Immature natural killer cell (primary cell): ENCODE measurements at regions not wholly inside any gene's neighbourhood (a gene's known extent, or its start where the extent isn't known, plus 50 kb on each side); places are given as distances from the start of the nearest gene placed in this dataset.

ENCODE experiments used
- DNase-seq, 3 donors: peaks; one replicate each; pipeline ENCODE4 v3.0.0; 2022; ENCODE audit warnings: mixed read lengths in 1 of 3
- H3K27ac Mint-ChIP-seq, 6 donors: one replicate each; pipeline ENCODE4 v1.8.0; 2020; ENCODE audit warnings: mixed read lengths in 6 of 6, mild to moderate bottlenecking in 5 of 6, inconsistent platforms in 4 of 6, moderate library complexity in 3 of 6
- H3K27me3 Mint-ChIP-seq, 3 donors: one replicate each; pipeline ENCODE4 v1.8.0; 2020 to 2021; ENCODE audit warnings: low read depth in 3 of 3, mild to moderate bottlenecking in 3 of 3, mixed read lengths in 3 of 3, moderate library complexity in 3 of 3, inconsistent platforms in 1 of 3
- H3K36me3 Mint-ChIP-seq, 3 donors: one replicate each; pipeline ENCODE4 v1.8.0; 2020; ENCODE audit warnings: mixed read lengths in 3 of 3, inconsistent platforms in 2 of 3, mild to moderate bottlenecking in 2 of 3
- H3K4me1 Mint-ChIP-seq, 2 donors: one replicate each; pipeline ENCODE4 v1.8.0; 2020; ENCODE audit warnings: inconsistent platforms in 2 of 2, mild to moderate bottlenecking in 2 of 2, mixed read lengths in 2 of 2, moderate library complexity in 1 of 2
- H3K4me3 Mint-ChIP-seq, 5 donors: one replicate each; pipeline ENCODE4 v1.8.0; 2020; ENCODE audit warnings: mild to moderate bottlenecking in 5 of 5, mixed read lengths in 5 of 5, inconsistent platforms in 3 of 5, moderate library complexity in 3 of 5
- H3K9me3 Mint-ChIP-seq, 6 donors: one replicate each; pipeline ENCODE4 v1.8.0; 2020; ENCODE audit warnings: mild to moderate bottlenecking in 6 of 6, mixed read lengths in 6 of 6, inconsistent platforms in 4 of 6, moderate library complexity in 3 of 6

DNA sequence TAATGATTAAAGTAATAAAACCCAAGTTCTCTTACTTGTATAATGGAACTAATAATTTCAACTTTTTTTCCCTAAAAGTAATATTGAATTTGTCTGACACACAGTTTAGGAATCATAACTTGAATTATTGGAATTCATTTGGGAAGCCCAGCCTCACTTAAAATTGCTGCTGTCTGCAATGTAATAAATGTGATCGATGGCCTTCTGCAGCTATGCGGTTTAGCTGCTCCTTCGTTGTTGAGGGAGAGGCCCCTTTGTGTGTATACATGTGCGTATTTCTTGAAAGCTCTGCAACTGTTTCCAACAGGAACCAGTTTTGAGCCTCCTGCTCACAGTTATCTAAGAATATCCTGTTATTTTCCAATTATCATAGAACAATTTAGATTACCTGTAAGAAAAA, 152.5 kb downstream of the AKR1D1 start:
- H3K4me1 Mint-ChIP-seq: no peaks in the 10 kb centered on the region
- H3K36me3 Mint-ChIP-seq: no peaks in the 10 kb centered on the region
- no peak overlapping the region for H3K27ac Mint-ChIP-seq
- H3K27me3 Mint-ChIP-seq: peaks cover 1 to 5% (median 2%) of the 10 kb centered on the region in 3 donors
- H3K9me3 Mint-ChIP-seq: peaks cover 0 to 6% (median 0%) of the 10 kb centered on the region in 6 donors
- no peak for DNase-seq
- H3K4me3 Mint-ChIP-seq: no peak overlapping the region

- DNase-seq: no peak
- Mint-ChIP-seq H3K9me3 (peaks cover 0 to 5% (median 0%) of the 10 kb centered on the region in 6 donors), H3K27me3 (peaks cover 1 to 3% (median 2%) of the 10 kb centered on the region in 3 donors), H3K27ac (no peak overlapping the region), H3K4me1 (no peaks in the 10 kb centered on the region), H3K36me3 (no peaks in the 10 kb centered on the region), H3K4me3 (no peak overlapping the region)
Observed at GRCh38 chr7:138233189-138233588, 156.9 kb downstream of the AKR1D1 start.

GRCh38 chr7:138235207-138235606, 158.9 kb downstream of the AKR1D1 start:
- Mint-ChIP-seq H3K4me3 (no peak overlapping the region), H3K27ac (no peak overlapping the region)
- no peak for DNase-seq

DNA sequence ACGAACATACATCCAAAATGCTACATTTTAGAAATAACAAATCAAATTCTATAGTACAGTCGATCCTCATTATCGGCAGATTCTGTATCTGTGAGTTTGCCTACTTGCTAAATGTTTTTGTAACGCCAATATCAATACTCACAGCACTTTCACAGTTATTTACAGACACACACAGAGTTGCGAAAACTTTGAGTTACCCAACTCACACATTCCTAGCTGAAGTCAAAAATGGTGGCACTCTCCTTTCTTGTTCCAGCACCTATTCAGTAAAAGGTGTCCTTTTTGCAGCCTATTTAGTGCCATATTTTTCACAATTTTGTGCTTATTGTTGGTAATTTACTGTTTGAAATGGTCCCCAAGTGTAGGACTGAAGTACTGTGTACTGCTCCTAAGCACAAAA, 161.7 kb downstream of the AKR1D1 start:
- H3K36me3 Mint-ChIP-seq: no peaks in the 10 kb centered on the region
- H3K27me3 Mint-ChIP-seq: peaks cover 0 to 3% (median under 1%) of the 10 kb centered on the region in 3 donors
- no peak overlapping the region for H3K4me3 Mint-ChIP-seq
- no peak for DNase-seq
- no peaks in the 10 kb centered on the region for H3K4me1 Mint-ChIP-seq
- H3K9me3 Mint-ChIP-seq: peaks cover 0 to 3% (median 0%) of the 10 kb centered on the region in 6 donors
- H3K27ac Mint-ChIP-seq: no peak overlapping the region

More at GRCh38 chr7:138235207-138235606, 158.9 kb downstream of the AKR1D1 start:
- Mint-ChIP-seq H3K36me3 (no peaks in the 10 kb centered on the region), H3K9me3 (peaks cover 0 to 5% (median 0%) of the 10 kb centered on the region in 6 donors), H3K4me1 (no peaks in the 10 kb centered on the region), H3K27me3 (peaks cover 1 to 3% (median 2%) of the 10 kb centered on the region in 3 donors)

GRCh38 chr7:138238734-138239659, 162.7 kb downstream of the AKR1D1 start:
- no peak overlapping the region for H3K4me3 Mint-ChIP-seq
- H3K4me1 Mint-ChIP-seq: no peaks in the 10 kb centered on the region
- no peak for DNase-seq
- peaks cover 0 to 3% (median 0%) of the 10 kb centered on the region in 3 donors for H3K27me3 Mint-ChIP-seq
- peaks cover 0 to 3% (median 0%) of the 10 kb centered on the region in 6 donors for H3K9me3 Mint-ChIP-seq
- H3K27ac Mint-ChIP-seq: no peak overlapping the region
- no peaks in the 10 kb centered on the region for H3K36me3 Mint-ChIP-seq

DNA sequence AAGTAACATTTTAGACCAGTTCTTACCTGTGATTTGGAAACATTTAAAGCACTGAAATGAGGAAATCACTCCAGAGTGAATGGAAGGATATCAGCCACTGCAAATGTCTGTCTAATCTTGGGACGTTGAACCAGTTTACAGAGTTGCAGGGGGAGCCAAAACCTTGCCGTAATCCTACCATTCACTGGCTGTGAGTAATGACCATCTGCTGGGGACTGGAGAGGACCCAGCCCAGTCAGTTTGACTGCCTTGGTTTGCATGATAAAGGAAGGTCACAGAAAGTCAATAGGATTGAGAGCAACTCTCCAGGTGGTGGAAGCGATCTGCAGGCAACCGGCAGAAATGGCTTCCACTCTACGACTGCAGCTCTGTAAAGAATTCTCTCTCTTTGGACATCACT, 167.2 kb downstream of the AKR1D1 start:
- no peak for DNase-seq
- H3K27me3 Mint-ChIP-seq: peaks cover 0 to 5% (median 2%) of the 10 kb centered on the region in 3 donors
- no peaks in the 10 kb centered on the region for H3K36me3 Mint-ChIP-seq
- no peak overlapping the region for H3K4me3 Mint-ChIP-seq
- peaks cover 0 to 12% (median 6%) of the 10 kb centered on the region in 6 donors for H3K9me3 Mint-ChIP-seq
- no peaks in the 10 kb centered on the region for H3K4me1 Mint-ChIP-seq
- no peak overlapping the region for H3K27ac Mint-ChIP-seq

DNA sequence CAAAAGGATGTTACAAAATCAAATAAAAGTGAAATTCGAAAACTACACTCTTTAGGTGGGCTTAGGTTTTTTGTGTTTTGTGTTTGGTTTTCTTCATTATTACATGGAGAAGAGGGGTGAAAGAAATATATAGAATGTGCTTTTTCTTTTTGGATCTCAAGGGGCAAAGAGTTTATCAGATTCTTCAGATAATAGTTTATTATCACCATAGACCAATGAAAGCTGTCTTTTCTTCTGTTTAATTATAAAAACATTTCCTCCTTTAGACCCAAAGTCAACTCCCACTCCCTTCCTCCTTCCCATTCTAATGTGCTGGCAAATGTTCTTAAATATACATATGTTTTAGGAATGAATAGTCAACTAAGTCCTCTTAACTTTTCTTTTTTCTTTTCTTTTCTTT, 167.6 kb downstream of the AKR1D1 start:
- DNase-seq: no peak
- H3K27me3 Mint-ChIP-seq: peaks cover 0 to 5% (median 2%) of the 10 kb centered on the region in 3 donors
- no peak overlapping the region for H3K4me3 Mint-ChIP-seq
- no peaks in the 10 kb centered on the region for H3K4me1 Mint-ChIP-seq
- H3K36me3 Mint-ChIP-seq: no peaks in the 10 kb centered on the region
- H3K9me3 Mint-ChIP-seq: peaks cover 0 to 12% (median 6%) of the 10 kb centered on the region in 6 donors
- H3K27ac Mint-ChIP-seq: no peak overlapping the region

DNA sequence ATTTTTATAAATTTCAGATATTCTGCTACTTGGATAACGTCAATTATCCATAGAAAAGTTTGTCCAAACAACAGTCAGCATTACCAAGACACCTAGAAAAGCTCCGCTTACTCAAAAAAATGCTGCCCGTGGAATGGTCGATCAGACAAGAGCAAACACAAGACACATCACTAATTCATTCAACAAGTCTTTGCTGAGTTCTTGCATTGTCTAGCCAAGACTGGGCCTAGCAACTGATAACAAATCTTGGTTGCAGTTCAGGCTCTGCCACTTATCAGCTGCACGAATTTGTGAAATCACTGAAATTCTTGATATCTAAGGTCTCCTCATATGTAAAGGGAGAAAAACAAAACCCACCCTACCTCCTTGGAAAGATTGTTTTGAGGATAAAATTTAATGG, 168.3 kb downstream of the AKR1D1 start:
- Mint-ChIP-seq H3K36me3 (no peaks in the 10 kb centered on the region), H3K9me3 (peaks cover 0 to 12% (median 6%) of the 10 kb centered on the region in 6 donors), H3K4me1 (no peaks in the 10 kb centered on the region), H3K4me3 (no peak overlapping the region), H3K27ac (no peak overlapping the region), H3K27me3 (peaks cover 0 to 5% (median 2%) of the 10 kb centered on the region in 3 donors)
- DNase-seq: no peak

DNA sequence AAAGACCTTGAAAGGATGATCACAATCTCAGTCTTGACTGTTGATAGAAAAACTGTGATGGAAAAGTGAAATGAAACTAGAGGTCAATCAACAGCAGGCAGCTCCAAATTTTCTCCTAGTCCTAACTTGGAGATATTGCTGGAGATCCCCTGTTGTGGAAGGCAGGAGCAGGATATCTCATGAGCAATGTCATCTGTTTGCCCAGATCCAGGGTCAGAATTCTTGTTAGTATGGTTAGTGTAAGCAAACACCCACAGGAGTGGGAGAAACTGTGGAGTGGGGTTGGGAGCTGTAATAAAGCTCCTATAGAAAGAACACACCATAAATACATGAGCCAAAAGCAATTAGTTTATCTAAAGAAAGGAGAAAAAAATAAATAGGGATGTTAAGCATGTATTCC, 169.0 kb downstream of the AKR1D1 start:
- H3K27ac Mint-ChIP-seq: no peak overlapping the region
- H3K4me3 Mint-ChIP-seq: no peak overlapping the region
- peaks cover 0 to 14% (median 6%) of the 10 kb centered on the region in 6 donors for H3K9me3 Mint-ChIP-seq
- no peaks in the 10 kb centered on the region for H3K4me1 Mint-ChIP-seq
- no peak for DNase-seq
- H3K27me3 Mint-ChIP-seq: peaks cover 0 to 5% (median 2%) of the 10 kb centered on the region in 3 donors
- no peaks in the 10 kb centered on the region for H3K36me3 Mint-ChIP-seq

DNA sequence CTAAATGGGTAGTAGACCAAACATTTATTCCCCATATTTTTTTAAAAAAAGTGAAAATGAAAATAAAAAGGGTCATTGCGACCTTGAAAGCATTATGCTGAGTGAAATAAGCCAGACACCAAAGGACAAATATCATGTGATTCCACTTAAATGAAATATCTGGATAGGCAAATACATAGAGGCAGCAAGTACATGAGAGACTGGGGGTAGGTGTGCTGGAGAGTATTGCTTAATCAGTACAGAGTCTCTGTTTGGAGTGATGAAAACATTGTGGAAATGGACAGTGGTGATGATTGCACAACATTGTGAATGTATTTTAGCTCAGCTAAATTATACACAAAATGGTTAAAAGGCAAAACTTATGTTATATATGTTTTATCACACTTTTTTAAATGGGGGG, 169.4 kb downstream of the AKR1D1 start:
- Mint-ChIP-seq H3K9me3 (peaks cover 0 to 16% (median 6%) of the 10 kb centered on the region in 6 donors), H3K4me1 (no peaks in the 10 kb centered on the region), H3K4me3 (no peak overlapping the region), H3K27ac (no peak overlapping the region), H3K27me3 (peaks cover 0 to 5% (median 2%) of the 10 kb centered on the region in 3 donors), H3K36me3 (no peaks in the 10 kb centered on the region)
- DNase-seq: no peak

GRCh38 chr7:138246428-138246827, 170.2 kb downstream of the AKR1D1 start:
- Mint-ChIP-seq H3K9me3 (peaks cover 0 to 16% (median 6%) of the 10 kb centered on the region in 6 donors), H3K27ac (no peak overlapping the region), H3K27me3 (peaks cover 0 to 5% (median 2%) of the 10 kb centered on the region in 3 donors), H3K4me3 (no peak overlapping the region), H3K4me1 (no peaks in the 10 kb centered on the region), H3K36me3 (no peaks in the 10 kb centered on the region)
- no peak for DNase-seq

GRCh38 chr7:138247081-138247480, 170.8 kb downstream of the AKR1D1 start:
- Mint-ChIP-seq H3K27ac (no peak overlapping the region), H3K36me3 (no peaks in the 10 kb centered on the region), H3K9me3 (peaks cover 0 to 16% (median 6%) of the 10 kb centered on the region in 6 donors), H3K4me3 (no peak overlapping the region), H3K4me1 (no peaks in the 10 kb centered on the region), H3K27me3 (peaks cover 0 to 5% (median 2%) of the 10 kb centered on the region in 3 donors)
- no peak for DNase-seq

- no peak overlapping the region for H3K4me3 Mint-ChIP-seq
Observed at GRCh38 chr7:138247568-138248333, 171.5 kb downstream of the AKR1D1 start.

DNA sequence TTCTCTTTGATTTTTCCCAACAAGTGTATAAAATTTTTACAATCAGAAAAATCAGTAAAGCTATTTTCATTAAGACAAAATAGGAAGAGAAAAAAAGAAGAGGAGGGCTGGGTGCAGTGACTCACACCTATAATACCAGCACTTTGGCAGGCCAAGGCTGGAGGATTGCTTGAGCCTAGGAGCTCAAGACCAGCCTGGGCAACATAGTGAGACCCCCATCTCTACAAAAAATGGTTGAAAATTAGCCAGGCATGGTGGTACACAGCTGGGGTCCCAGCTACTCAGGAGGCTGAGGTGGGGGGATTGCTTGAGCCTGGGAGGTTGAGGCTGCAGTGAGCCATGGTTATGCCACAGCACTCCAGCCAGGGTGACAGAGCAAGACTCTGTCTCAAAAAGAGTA, 172.3 kb downstream of the AKR1D1 start:
- no peak overlapping the region for H3K27ac Mint-ChIP-seq

More at GRCh38 chr7:138247568-138248333, 171.5 kb downstream of the AKR1D1 start:
- no peak for DNase-seq
- H3K9me3 Mint-ChIP-seq: peaks cover 0 to 16% (median 6%) of the 10 kb centered on the region in 6 donors
- H3K36me3 Mint-ChIP-seq: no peaks in the 10 kb centered on the region
- no peaks in the 10 kb centered on the region for H3K4me1 Mint-ChIP-seq
- H3K27me3 Mint-ChIP-seq: peaks cover 0 to 5% (median 2%) of the 10 kb centered on the region in 3 donors
- no peak overlapping the region for H3K27ac Mint-ChIP-seq

More for the DNA sequence above, 172.3 kb downstream of the AKR1D1 start:
- H3K4me1 Mint-ChIP-seq: no peaks in the 10 kb centered on the region
- H3K9me3 Mint-ChIP-seq: peaks cover 0 to 16% (median 6%) of the 10 kb centered on the region in 6 donors
- H3K36me3 Mint-ChIP-seq: no peaks in the 10 kb centered on the region
- no peak for DNase-seq
- no peak overlapping the region for H3K4me3 Mint-ChIP-seq
- peaks cover 0 to 5% (median 2%) of the 10 kb centered on the region in 3 donors for H3K27me3 Mint-ChIP-seq
